Activated naive CD8-positive, alpha-beta T cell treated with anti-CD3 and anti-CD28 coated beads for 36 hours (primary cell): ENCODE measurements at regions not wholly inside any gene's neighbourhood (a gene's known extent, or its start where the extent isn't known, plus 50 kb on each side); places are given as distances from the start of the nearest gene placed in this dataset.

Experiments used
- DNase-seq: peaks from one replicate; pipeline ENCODE4 v3.0.0; 2021
- H3K27ac Mint-ChIP-seq: one replicate; pipeline ENCODE4 v1.8.0; 2022; ENCODE audit warnings: mild to moderate bottlenecking, moderate library complexity, mixed read lengths
- H3K27me3 Mint-ChIP-seq: one replicate; pipeline ENCODE4 v1.8.0; 2022; ENCODE audit warnings: mild to moderate bottlenecking, mixed read lengths
- H3K36me3 Mint-ChIP-seq: one replicate; pipeline ENCODE4 v1.8.0; 2021; ENCODE audit warnings: mild to moderate bottlenecking, mixed read lengths
- H3K4me1 Mint-ChIP-seq: one replicate; pipeline ENCODE4 v1.8.0; 2021; ENCODE audit warnings: mixed read lengths
- H3K4me3 Mint-ChIP-seq: one replicate; pipeline ENCODE4 v1.8.0; 2022; ENCODE audit warnings: mild to moderate bottlenecking, moderate library complexity, mixed read lengths
- H3K9me3 Mint-ChIP-seq: one replicate; pipeline ENCODE4 v1.8.0; 2022; ENCODE audit warnings: mixed read lengths

DNA sequence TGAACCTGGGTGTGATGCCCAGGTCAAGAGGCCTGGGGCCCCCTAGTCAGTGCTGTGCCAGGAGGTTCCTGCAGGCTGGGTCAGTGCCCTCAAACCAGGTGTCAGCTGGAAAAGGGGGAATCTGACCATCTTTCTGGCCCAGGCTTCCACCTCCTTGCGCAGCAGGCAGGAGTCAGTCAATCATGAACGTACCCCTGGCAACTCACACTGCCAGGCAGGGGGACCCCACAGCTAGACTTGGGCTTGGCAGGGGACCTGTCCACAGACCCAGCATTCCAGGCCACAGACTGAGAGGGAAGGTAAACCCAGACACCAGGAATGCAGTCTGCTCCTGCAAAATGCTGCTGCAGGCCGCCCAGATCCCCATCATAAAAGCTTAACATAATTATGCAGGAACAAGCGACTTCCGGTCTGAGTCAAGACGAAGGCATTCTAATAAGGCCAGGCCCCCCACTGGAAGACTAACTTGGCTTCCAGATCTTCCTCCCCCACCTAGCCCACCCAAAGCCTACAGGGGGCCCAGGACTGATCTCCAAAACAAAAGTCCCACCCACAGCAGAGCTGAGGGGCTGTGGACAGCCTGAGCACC is 156.3 kb downstream of the BCOR start:
- Mint-ChIP-seq H3K27me3 (no peaks in the 10 kb centered on the region), H3K9me3 (no peaks in the 10 kb centered on the region), H3K4me1 (peaks cover 6% of the 10 kb centered on the region), H3K4me3 (no peak overlapping the region), H3K36me3 (peaks cover 2% of the 10 kb centered on the region), H3K27ac (no peak overlapping the region)
- DNase-seq, result no peak

DNA sequence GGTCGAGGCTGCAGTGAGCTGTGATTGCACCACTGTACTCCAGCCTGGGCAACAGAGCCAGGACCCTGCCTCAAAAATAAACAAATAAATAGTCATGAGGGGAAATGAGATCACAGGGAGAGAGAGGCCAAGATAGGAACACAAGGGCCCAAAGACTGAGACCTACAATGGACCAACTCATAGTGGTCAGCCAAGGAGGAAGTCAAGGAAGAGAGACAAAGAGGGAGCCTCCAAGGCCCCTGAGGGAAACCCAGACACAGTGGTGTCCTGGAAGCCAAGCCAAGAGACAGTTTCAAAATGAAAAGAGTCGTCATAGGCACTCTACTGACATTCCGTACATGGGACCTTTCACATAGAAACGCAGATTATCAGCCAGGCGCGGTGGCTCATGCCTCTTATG is 153.3 kb downstream of the BCOR start:
- H3K4me3 Mint-ChIP-seq, result no peak overlapping the region
- no peak overlapping the region for H3K27ac Mint-ChIP-seq
- DNase-seq, result no peak
- H3K9me3 Mint-ChIP-seq, result no peaks in the 10 kb centered on the region
- no peaks in the 10 kb centered on the region for H3K27me3 Mint-ChIP-seq
- H3K4me1 Mint-ChIP-seq, result peaks cover 4% of the 10 kb centered on the region
- H3K36me3 Mint-ChIP-seq, result peaks cover 2% of the 10 kb centered on the region

DNA sequence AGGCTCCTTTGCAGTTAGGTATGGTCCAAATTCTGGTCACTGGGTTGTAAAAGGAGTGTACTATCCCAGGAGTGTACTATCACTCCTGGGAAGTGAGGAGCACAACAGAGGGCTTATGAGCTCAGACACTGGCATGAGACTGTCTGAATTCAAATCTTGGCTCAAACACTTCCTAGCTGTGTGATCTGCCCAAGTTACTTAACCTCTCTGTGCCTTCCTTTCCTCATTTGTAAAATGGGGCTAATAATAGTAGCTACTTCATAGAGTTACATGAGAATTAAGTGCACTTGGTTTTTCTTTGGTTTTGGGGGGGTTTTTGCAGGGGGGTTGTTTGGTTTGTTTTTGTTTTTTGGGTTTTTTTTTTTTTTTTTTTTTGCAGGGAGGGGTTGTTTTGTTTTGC is 152.0 kb downstream of the BCOR start:
- H3K27me3 Mint-ChIP-seq, result no peaks in the 10 kb centered on the region
- H3K4me3 Mint-ChIP-seq, result no peak overlapping the region
- peaks cover 4% of the 10 kb centered on the region for H3K4me1 Mint-ChIP-seq
- no peak overlapping the region for H3K27ac Mint-ChIP-seq
- H3K36me3 Mint-ChIP-seq, result peaks cover 2% of the 10 kb centered on the region
- no peak for DNase-seq
- H3K9me3 Mint-ChIP-seq, result no peaks in the 10 kb centered on the region

DNA sequence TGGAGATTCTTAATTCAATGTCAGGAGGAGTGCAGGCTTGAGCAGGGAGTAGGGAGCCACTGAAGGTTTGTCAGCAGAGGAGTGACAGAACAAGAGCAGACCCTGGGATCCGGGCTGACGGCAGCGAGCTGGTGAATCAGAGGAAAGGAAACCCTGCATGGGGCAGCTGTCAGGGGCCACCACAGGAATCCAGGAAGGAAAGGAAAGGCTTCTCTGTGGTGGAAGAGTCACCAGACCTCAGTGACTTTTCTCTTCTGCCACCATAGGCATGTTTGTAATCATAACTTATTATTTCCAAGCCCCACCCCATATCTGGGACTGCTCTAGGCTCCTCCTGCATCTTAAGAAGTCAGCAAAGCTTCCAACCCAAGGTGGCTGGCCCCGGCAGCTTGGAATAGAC is 150.9 kb downstream of the BCOR start:
- Mint-ChIP-seq H3K4me1 (peaks cover 4% of the 10 kb centered on the region), H3K9me3 (no peaks in the 10 kb centered on the region), H3K36me3 (peaks cover 2% of the 10 kb centered on the region), H3K27ac (no peak overlapping the region), H3K4me3 (no peak overlapping the region), H3K27me3 (no peaks in the 10 kb centered on the region)
- DNase-seq, result no peak

DNA sequence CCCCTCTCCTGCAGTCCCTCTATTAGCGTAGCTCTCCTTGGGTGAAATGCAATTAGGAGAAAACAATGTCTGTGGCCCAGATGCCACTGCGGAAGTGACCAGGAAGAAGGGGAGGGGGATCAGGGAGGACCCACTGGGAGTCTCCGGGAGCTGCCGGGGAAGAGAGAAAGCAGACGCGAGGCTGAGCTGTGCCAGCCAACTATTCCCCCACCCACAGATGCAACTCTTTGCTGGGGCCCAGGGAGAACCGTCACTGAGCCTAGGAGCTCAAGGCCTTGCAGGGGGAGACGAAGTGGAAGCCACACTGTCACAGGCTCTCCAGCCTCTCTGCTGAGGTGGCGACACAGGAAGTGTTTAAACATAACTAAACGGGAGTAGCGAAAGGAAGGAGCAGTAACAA is 149.2 kb downstream of the BCOR start:
- DNase-seq, result no peak
- Mint-ChIP-seq H3K36me3 (peaks cover 2% of the 10 kb centered on the region), H3K27me3 (no peaks in the 10 kb centered on the region), H3K4me3 (no peak overlapping the region), H3K4me1 (peaks cover 4% of the 10 kb centered on the region), H3K9me3 (no peaks in the 10 kb centered on the region), H3K27ac (no peak overlapping the region)

DNA sequence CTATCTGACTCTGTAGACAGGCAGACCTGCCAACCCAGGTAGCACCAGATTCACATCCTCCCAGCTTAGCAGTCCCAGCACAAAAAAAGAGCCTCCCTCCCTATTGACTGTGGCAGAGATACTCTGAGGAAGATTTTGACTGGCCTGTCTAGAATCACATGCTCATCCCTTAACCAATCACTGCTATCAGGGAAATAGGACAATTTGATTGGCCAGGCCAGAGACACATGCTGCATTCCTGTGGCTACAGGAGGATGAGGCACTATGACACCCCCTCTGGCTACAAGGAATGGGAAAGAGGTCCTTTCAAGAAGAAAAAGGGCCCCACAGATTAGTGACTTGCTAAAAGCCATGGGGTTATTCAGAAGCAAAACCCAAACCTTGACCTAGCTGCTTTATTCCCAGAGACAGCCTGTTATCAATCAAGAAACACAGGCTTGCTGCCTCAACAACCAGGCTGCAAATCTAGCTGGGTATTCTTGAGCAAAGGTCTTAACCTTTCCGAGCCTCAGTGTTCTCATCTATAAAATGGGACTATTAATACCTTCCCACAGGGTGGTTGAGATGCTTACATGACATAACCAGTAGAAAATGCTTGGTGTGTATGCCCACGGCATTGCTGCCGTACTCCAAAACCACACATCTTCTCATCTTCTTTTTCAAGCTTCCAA is 147.6 kb downstream of the BCOR start:
- H3K27ac Mint-ChIP-seq, result no peak overlapping the region
- no peaks in the 10 kb centered on the region for H3K36me3 Mint-ChIP-seq
- no peak for DNase-seq
- H3K4me1 Mint-ChIP-seq, result peaks cover 6% of the 10 kb centered on the region
- H3K27me3 Mint-ChIP-seq, result no peaks in the 10 kb centered on the region
- no peaks in the 10 kb centered on the region for H3K9me3 Mint-ChIP-seq
- H3K4me3 Mint-ChIP-seq, result no peak overlapping the region

DNA sequence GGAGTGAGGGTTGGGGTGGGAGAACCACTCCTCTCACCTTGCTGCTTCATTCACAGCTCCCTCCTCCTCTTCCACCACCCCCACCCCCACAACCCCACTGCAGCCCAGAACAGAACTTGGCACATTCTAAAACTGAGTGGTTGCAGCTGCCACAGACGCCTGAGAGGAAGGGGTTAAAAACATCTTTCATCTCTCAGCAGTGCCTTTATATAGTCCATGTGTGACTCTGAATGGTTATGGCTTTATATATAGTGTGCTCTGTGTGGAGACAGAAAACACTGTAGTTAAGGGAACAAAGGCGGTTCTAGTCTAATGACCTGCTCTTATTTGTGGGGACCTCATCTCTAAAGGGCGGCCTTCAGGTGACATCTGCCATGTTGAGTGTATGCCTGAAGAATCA is 144.8 kb downstream of the BCOR start:
- H3K27ac Mint-ChIP-seq, result no peak overlapping the region
- no peaks in the 10 kb centered on the region for H3K9me3 Mint-ChIP-seq
- no peaks in the 10 kb centered on the region for H3K36me3 Mint-ChIP-seq
- no peaks in the 10 kb centered on the region for H3K27me3 Mint-ChIP-seq
- peaks cover 8% of the 10 kb centered on the region for H3K4me1 Mint-ChIP-seq
- no peak for DNase-seq
- H3K4me3 Mint-ChIP-seq, result no peak overlapping the region

DNA sequence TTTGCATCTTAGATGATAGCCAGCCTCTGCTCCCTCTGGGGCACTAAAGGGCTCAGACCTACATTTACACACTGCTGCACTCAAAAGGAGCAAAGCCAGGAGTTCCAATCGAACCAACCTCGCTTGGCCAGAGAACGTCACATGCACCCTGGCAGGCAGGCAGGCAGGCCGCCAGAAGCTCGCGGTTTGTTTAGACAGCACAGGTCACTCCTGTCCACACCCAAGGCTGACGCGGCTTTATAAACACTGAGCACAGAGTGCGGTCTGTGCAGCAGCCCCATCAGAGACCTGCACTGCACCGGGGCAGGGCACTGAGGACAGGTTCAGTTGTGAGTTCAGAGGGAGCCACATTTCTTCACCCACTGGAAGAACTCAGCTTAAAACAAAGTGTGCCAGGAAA is 143.9 kb downstream of the BCOR start:
- H3K9me3 Mint-ChIP-seq, result no peaks in the 10 kb centered on the region
- no peak for DNase-seq
- peaks cover 4% of the 10 kb centered on the region for H3K4me1 Mint-ChIP-seq
- H3K27ac Mint-ChIP-seq, result no peak overlapping the region
- no peak overlapping the region for H3K4me3 Mint-ChIP-seq
- H3K36me3 Mint-ChIP-seq, result no peaks in the 10 kb centered on the region
- no peaks in the 10 kb centered on the region for H3K27me3 Mint-ChIP-seq

DNA sequence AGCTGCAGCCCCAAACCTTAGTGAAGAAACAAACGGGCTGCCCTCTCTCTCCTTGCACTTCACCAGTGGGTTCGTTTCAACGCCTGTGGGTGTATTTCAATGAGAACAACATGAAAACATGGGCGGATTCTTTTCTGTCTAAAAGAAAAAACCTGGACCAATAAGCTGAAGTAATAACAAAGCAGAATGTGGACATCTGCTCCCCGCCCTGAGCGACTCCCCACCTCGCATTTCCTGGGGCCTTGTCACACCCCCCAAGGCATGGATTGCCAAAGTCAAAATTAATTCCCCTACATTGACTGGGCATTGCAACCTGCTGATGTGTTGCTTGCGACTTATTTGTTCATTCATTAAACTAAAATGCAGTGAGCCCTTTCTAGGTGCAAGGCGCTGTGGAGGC is 142.9 kb downstream of the BCOR start:
- Mint-ChIP-seq H3K9me3 (no peaks in the 10 kb centered on the region), H3K27me3 (no peaks in the 10 kb centered on the region), H3K4me1 (peaks cover 4% of the 10 kb centered on the region), H3K36me3 (no peaks in the 10 kb centered on the region), H3K27ac (no peak overlapping the region), H3K4me3 (no peak overlapping the region)
- no peak for DNase-seq

DNA sequence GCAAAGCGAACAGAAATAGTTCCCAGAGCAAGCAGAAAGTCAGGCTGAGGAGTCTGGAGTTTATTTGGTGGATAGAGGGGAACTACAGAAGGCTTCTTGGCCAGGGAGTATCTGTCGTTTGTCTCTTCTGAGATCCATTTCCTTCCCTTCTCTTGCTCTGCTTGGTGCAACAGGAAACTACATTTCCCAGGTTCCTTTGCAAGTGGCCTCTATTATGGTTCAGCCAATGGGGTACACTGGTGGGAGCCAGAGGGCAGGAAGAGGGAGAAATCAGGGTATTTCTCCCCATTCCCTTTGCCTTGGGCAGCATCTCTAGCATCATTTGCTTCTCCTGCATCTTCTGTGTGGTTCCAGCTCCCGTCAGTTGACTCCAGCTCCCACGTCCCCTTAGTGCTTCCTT is 142.1 kb downstream of the BCOR start:
- H3K4me1 Mint-ChIP-seq, result peaks cover 4% of the 10 kb centered on the region
- H3K27ac Mint-ChIP-seq, result no peak overlapping the region
- no peak for DNase-seq
- H3K36me3 Mint-ChIP-seq, result no peaks in the 10 kb centered on the region
- H3K27me3 Mint-ChIP-seq, result no peaks in the 10 kb centered on the region
- H3K9me3 Mint-ChIP-seq, result no peaks in the 10 kb centered on the region
- H3K4me3 Mint-ChIP-seq, result no peak overlapping the region

DNA sequence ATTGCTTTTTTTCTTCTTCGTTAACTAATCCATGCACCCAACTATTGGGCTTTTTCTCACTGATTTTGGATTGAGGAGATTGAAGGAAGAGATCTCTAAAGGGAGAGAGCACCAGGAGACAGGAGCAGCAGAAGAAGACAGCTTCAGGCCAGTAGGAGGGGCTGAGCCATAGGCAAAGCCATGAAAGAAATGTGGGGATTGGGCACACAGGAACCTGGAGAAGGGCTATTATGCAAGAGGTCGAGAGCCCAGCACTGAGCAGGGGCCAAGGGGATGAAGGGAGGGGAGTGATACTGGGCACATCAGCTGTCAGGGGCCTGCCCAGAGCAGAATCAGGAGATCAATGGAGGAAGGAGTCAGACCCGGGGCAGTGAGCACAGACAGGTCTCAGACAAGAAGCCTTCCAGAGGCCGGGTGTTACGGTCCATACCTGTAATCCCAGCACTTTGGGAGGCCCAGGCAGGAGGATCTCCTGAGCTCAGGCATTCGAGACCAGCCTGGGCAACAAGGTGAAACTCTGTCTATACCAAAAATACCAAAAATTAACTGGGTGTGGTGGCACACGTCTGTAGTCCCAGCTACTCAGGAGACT is 140.9 kb downstream of the BCOR start:
- no peak for DNase-seq
- no peak overlapping the region for H3K4me3 Mint-ChIP-seq
- no peaks in the 10 kb centered on the region for H3K36me3 Mint-ChIP-seq
- H3K9me3 Mint-ChIP-seq, result no peaks in the 10 kb centered on the region
- H3K4me1 Mint-ChIP-seq, result peaks cover 4% of the 10 kb centered on the region
- no peak overlapping the region for H3K27ac Mint-ChIP-seq
- H3K27me3 Mint-ChIP-seq, result no peaks in the 10 kb centered on the region

DNA sequence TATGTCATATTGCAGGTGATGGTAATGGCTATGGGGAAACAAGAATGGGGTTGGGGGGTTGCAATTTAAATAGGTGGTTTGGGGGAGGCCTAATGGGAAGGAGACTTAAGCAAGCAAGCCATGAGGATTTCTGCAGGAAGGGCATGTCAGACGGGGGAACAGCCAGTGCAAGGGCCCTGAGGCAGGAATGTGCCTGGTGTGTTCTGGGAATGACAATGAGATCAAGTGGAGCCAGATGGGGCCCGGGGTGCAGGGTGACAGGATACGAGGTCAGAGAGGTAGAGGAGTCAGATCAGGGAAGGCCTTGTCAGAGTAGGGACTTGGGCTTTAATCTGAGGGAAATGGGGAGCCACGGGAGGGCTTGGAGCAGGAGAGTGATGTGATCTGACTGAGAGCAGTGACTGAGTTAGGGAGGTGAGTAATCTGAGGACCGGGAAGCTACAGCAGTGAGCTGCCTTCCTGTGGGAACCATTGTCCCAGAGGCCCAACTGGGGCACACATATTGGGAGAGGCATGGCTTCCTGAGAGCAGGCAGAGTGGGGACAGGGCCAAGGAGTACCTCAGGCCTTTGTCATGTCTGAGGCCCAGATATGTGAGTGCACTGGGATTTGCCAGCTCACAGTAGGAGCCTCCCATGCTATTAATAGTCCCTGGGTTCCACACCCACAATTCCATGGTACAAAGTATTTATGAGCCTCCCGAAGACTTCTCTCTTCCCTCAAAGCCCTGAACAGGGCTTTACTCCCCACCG is 139.8 kb downstream of the BCOR start:
- no peaks in the 10 kb centered on the region for H3K36me3 Mint-ChIP-seq
- H3K27me3 Mint-ChIP-seq, result no peaks in the 10 kb centered on the region
- H3K27ac Mint-ChIP-seq, result no peak overlapping the region
- no peaks in the 10 kb centered on the region for H3K9me3 Mint-ChIP-seq
- H3K4me3 Mint-ChIP-seq, result no peak overlapping the region
- peaks cover 4% of the 10 kb centered on the region for H3K4me1 Mint-ChIP-seq
- no peak for DNase-seq

DNA sequence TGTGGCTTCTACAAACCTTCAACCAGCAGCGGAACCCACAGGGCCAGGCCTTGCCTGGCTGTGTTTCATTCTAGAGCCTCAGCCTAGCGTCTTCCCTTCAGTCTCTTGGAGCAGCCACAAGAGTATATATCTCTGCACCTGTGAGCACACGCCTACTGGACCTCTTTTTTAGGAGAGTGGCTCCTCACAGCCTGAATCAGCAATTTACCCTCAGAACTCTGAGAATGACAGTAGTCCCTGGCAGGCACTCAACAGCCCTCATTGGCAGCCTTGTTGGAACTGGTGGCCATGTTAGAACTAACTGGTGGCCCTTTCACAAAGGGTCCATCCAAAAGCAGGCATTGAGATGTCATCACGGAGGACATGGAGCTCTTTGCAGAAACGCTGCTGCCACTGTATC is 138.9 kb downstream of the BCOR start:
- H3K4me1 Mint-ChIP-seq, result peaks cover 4% of the 10 kb centered on the region
- no peak for DNase-seq
- H3K36me3 Mint-ChIP-seq, result no peaks in the 10 kb centered on the region
- H3K9me3 Mint-ChIP-seq, result no peaks in the 10 kb centered on the region
- no peaks in the 10 kb centered on the region for H3K27me3 Mint-ChIP-seq
- H3K4me3 Mint-ChIP-seq, result no peak overlapping the region
- H3K27ac Mint-ChIP-seq, result no peak overlapping the region

DNA sequence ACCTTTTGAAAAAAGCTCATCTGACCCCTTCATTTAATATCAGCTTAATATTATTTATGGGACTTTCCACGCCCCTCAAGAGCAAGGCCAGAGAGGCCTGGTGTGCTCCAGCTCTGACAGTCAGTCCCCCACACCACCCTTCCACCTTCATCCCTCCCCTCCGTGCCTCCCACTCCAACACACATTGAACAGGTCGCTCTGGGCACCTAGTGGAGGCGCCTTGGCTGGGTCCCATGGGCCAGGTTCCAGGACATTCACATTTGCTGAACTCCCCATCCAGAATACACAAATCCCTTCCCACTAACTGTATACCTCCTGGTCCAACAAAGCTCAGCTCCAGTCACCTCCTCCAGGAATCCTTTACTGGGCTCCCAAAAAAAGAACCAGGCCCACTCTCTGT is 137.5 kb downstream of the BCOR start:
- Mint-ChIP-seq H3K36me3 (no peaks in the 10 kb centered on the region), H3K27me3 (no peaks in the 10 kb centered on the region), H3K4me3 (no peak overlapping the region), H3K4me1 (peaks cover 1% of the 10 kb centered on the region), H3K27ac (no peak overlapping the region), H3K9me3 (no peaks in the 10 kb centered on the region)
- no peak for DNase-seq

DNA sequence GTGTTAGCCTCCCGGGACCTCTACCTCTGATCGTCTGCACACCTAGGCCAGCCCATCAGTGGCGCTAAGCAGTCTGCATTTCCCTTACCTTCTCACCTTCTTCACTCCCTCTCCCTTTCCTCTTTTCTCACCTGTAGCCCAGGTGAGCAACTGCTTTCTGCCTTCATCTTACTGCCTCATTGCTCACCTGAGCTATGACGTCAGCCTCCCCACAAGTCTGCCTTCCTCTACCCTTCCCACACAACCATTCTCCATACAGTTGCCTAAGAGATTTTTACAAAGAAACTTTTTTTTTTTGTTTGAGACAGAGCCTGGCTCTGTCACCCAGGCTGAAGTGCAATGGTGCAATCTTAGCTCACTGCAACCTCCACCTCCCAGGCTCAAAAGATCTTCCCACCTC is 136.3 kb downstream of the BCOR start:
- Mint-ChIP-seq H3K27me3 (no peaks in the 10 kb centered on the region), H3K4me3 (no peak overlapping the region), H3K27ac (no peak overlapping the region), H3K36me3 (no peaks in the 10 kb centered on the region), H3K4me1 (no peaks in the 10 kb centered on the region), H3K9me3 (no peaks in the 10 kb centered on the region)
- DNase-seq, result no peak
